Keratinocyte (primary cell): ENCODE measurements at regions not wholly inside any gene's neighbourhood (a gene's known extent, or its start where the extent isn't known, plus 50 kb on each side); places are given as distances from the start of the nearest gene placed in this dataset.

Experiments
- EZH2 ChIP-seq: IDR thresholded peaks from one replicate; pipeline ENCODE4 v1.6.1; 2012; ENCODE audit warnings: inconsistent platforms, mild to moderate bottlenecking, low read length, moderate library complexity
- TF ChIP-seq, protein P1 (sequence below), 3 experiments: IDR thresholded peaks in 1 of 3; conservative IDR thresholded peaks in 1 of 3; optimal IDR thresholded peaks in 1 of 3; 2 replicates in 2 of 3; 3 replicates in 1 of 3; pipeline versions ENCODE3 to v1.5.1; 2011; ENCODE audit warnings: low read length in 3 of 3, mild to moderate bottlenecking in 3 of 3, moderate library complexity in 2 of 3, control low read depth in 1 of 3, inconsistent platforms in 1 of 3; ENCODE audit not compliant: insufficient read depth in 2 of 3; ENCODE audit errors: extremely low read depth in 1 of 3

DNA sequence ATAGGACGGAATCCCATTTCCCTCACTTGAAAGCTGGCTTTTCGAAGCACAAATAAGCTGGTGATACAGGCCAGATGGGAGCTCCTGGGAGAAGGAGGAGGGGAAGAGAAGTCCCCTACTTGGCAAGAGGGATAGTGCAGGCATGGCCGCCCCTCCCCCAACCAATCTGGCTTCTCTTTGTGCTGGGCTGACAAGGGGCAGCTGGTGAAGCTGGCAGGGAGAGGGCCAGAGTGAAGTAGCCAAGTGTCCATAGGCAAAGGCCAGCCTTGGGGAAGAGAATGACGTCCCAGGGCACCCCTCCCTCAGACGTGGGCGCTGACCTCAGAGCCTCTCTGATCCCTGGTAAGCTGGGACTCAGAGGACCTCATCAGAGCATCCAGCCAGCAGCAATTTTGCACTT, 78.7 kb upstream of the GRAMD1B start:
- TF ChIP-seq, protein P1, sequence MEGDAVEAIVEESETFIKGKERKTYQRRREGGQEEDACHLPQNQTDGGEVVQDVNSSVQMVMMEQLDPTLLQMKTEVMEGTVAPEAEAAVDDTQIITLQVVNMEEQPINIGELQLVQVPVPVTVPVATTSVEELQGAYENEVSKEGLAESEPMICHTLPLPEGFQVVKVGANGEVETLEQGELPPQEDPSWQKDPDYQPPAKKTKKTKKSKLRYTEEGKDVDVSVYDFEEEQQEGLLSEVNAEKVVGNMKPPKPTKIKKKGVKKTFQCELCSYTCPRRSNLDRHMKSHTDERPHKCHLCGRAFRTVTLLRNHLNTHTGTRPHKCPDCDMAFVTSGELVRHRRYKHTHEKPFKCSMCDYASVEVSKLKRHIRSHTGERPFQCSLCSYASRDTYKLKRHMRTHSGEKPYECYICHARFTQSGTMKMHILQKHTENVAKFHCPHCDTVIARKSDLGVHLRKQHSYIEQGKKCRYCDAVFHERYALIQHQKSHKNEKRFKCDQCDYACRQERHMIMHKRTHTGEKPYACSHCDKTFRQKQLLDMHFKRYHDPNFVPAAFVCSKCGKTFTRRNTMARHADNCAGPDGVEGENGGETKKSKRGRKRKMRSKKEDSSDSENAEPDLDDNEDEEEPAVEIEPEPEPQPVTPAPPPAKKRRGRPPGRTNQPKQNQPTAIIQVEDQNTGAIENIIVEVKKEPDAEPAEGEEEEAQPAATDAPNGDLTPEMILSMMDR (optimal IDR thresholded peaks at IDR 0.05 in 1 of 3, IDR thresholded peaks at IDR 0.05 in 1 of 3, conservative IDR thresholded peaks at IDR 0.05 in 1 of 3; ENCODE audit: extremely low read depth in 1 of 3, insufficient read depth in 2 of 3, low read length in 3 of 3), result no peak
- no peak for TF ChIP-seq EZH2
